Forelimb muscle (tissue), 1 donor: ENCODE measurements at regions not wholly inside any gene's neighbourhood (a gene's known extent, or its start where the extent isn't known, plus 50 kb on each side); places are given as distances from the start of the nearest gene placed in this dataset.
"Not testable (repeated sequence)": the region's sequence is repeated elsewhere in the genome, so short reads cannot be mapped to it uniquely, and the experiment has no call there.

Experiments used
- DNase-seq: peaks from one replicate; pipeline ENCODE4 v3.0.0-alpha.2; 2013; ENCODE audit warnings: low read depth

- no peak for DNase-seq
These were observed 58.7 kb upstream of the FNDC3B start for GRCh38 chr3:171980578-171981270.

GRCh38 chr3:171981271-171981605 is 58.1 kb upstream of the FNDC3B start:
- no peak for DNase-seq

- no peak for DNase-seq
These were observed 56.5 kb upstream of the FNDC3B start for GRCh38 chr3:171982828-171983227.

- not testable (repeated sequence) for DNase-seq
These were observed 55.7 kb upstream of the FNDC3B start for GRCh38 chr3:171983685-171984084.

GRCh38 chr3:171984883-171985282 is 54.5 kb upstream of the FNDC3B start:
- DNase-seq, result no peak

GRCh38 chr3:171986176-171986575 is 53.2 kb upstream of the FNDC3B start:
- no peak for DNase-seq

GRCh38 chr3:171986757-171987518 is 52.4 kb upstream of the FNDC3B start:
- no peak for DNase-seq
